IMR-90 (cell line): ENCODE measurements at regions not wholly inside any gene's neighbourhood (a gene's known extent, or its start where the extent isn't known, plus 50 kb on each side); places are given as distances from the start of the nearest gene placed in this dataset.

Source experiments
- ATAC-seq: fragments of 200-7000 bp; cut with Tn5 transposase; 2 replicates; pipeline ENCODE4 v1.9.1; 2020; ENCODE audit warnings: low read depth, mild to moderate bottlenecking, moderate library complexity
- BruUV-seq: library from RNA; stranded (reverse); fragments of 400-500 nt; replicated peaks from 2 replicates; lab custom pipeline; 2021; lab: Mats Ljungman, UMichigan
- CTCF ChIA-PET: fragments of 300-600 bp; formaldehyde crosslinking; extraction: SDS; loops from one replicate; lab custom pipeline; 2021; ENCODE audit warnings: antibody characterized with exemption; lab: Yijun Ruan, JAX
- POLR2A ChIA-PET: fragments of 300-600 bp; sonication (Branson Sonifier 250); formaldehyde crosslinking; loops from one replicate; lab custom pipeline; 2022; ENCODE audit warnings: antibody characterized with exemption; ENCODE audit not compliant: unreplicated experiment; lab: Charles Lee
- DNase-seq: peaks from one replicate; pipeline ENCODE4 v3.0.0; 2013
- H2AFZ ChIP-seq: replicated peaks from 2 replicates; pipeline ENCODE3; 2013; ENCODE audit warnings: low read length, mild to moderate bottlenecking; ENCODE audit not compliant: poor library complexity
- H2AK5ac ChIP-seq: 2 replicates; pipeline ENCODE4 v1.6.1; 2013; ENCODE audit warnings: low read depth, low read length, inconsistent platforms
- H2AK9ac ChIP-seq: replicated peaks from 2 replicates; pipeline ENCODE3; 2013; ENCODE audit warnings: mild to moderate bottlenecking, low read depth, low read length, moderate library complexity; ENCODE audit not compliant: poor library complexity
- H2BK120ac ChIP-seq: 2 replicates; pipeline ENCODE4 v1.6.1; 2013; ENCODE audit warnings: low read depth, low read length, inconsistent platforms
- H2BK15ac ChIP-seq: 3 replicates; pipeline ENCODE4 v1.6.1; 2013; ENCODE audit warnings: low read depth, low read length, inconsistent platforms
- H2BK20ac ChIP-seq: 2 replicates; pipeline ENCODE4 v1.6.1; 2013; ENCODE audit warnings: low read depth, mild to moderate bottlenecking, inconsistent platforms, low read length, moderate library complexity
- H2BK5ac ChIP-seq: 2 replicates; pipeline ENCODE4 v1.6.1; 2013; ENCODE audit warnings: mild to moderate bottlenecking, low read depth, low read length, inconsistent platforms; ENCODE audit not compliant: poor library complexity, severe bottlenecking
- H3K14ac ChIP-seq: replicated peaks from 2 replicates; pipeline ENCODE4 v1.6.1; 2013; ENCODE audit warnings: low read depth, low read length, inconsistent platforms
- H3K18ac ChIP-seq: 2 replicates; pipeline ENCODE4 v1.6.1; 2013; ENCODE audit warnings: low read depth, low read length, control low read depth
- H3K23ac ChIP-seq: 2 replicates; pipeline ENCODE4 v1.6.1; 2013; ENCODE audit warnings: low read depth, low read length, inconsistent platforms
- H3K27ac ChIP-seq: 2 replicates; pipeline ENCODE4 v1.5.1; 2013; ENCODE audit warnings: mild to moderate bottlenecking, control low read depth, low read length; ENCODE audit not compliant: insufficient read depth
- H3K27me3 ChIP-seq: 2 replicates; pipeline ENCODE4 v1.6.1; 2013; ENCODE audit warnings: low read length; ENCODE audit not compliant: control insufficient read depth, insufficient read depth
- H3K36me3 ChIP-seq: 2 replicates; pipeline ENCODE4 v1.6.1; 2013; ENCODE audit warnings: low read length, mixed read lengths; ENCODE audit not compliant: control insufficient read depth, insufficient read depth
- H3K4ac ChIP-seq: 2 replicates; pipeline ENCODE4 v1.6.1; 2013; ENCODE audit warnings: low read depth, low read length, inconsistent platforms
- H3K4me1 ChIP-seq: 2 replicates; pipeline ENCODE4 v1.6.1; 2013; ENCODE audit warnings: low read length, mixed read lengths; ENCODE audit not compliant: control insufficient read depth, insufficient read depth
- H3K4me2 ChIP-seq: 2 replicates; pipeline ENCODE4 v1.6.1; 2013; ENCODE audit warnings: low read depth, mild to moderate bottlenecking, control low read depth, low read length, moderate library complexity
- H3K4me3 ChIP-seq: 2 replicates; pipeline ENCODE4 v1.5.1; 2013; ENCODE audit warnings: low read depth, mild to moderate bottlenecking, control low read depth, low read length, moderate library complexity; ENCODE audit not compliant: insufficient read depth
- H3K56ac ChIP-seq: 2 replicates; pipeline ENCODE4 v1.6.1; 2013; ENCODE audit warnings: low read length, inconsistent platforms; ENCODE audit not compliant: insufficient read depth; ENCODE audit errors: extremely low read depth
- H3K79me1 ChIP-seq, 2 experiments: 2 replicates each; pipeline ENCODE4 v1.6.1; 2013; ENCODE audit warnings: low read length in 2 of 2, inconsistent platforms in 1 of 2, low read depth in 1 of 2
- H3K9ac ChIP-seq: 2 replicates; pipeline ENCODE4 v1.6.1; 2013; ENCODE audit warnings: low read depth, low read length, control low read depth
- H3K9me1 ChIP-seq: 2 replicates; pipeline ENCODE4 v1.6.1; 2013; ENCODE audit warnings: low read length, inconsistent platforms; ENCODE audit not compliant: insufficient read depth
- H3K9me3 ChIP-seq: 2 replicates; pipeline ENCODE4 v1.6.1; 2013; ENCODE audit warnings: low read length; ENCODE audit not compliant: control insufficient read depth, insufficient read depth
- H4K20me1 ChIP-seq: 2 replicates; pipeline ENCODE4 v1.6.1; 2013; ENCODE audit warnings: low read length, inconsistent platforms; ENCODE audit not compliant: insufficient read depth
- H4K5ac ChIP-seq: 2 replicates; pipeline ENCODE4 v1.6.1; 2013; ENCODE audit warnings: mild to moderate bottlenecking, low read depth, low read length, control low read depth
- H4K8ac ChIP-seq, 2 experiments: 2 replicates each; pipeline ENCODE4 v1.6.1; 2013; ENCODE audit warnings: low read depth in 2 of 2, low read length in 2 of 2, control low read depth in 1 of 2, inconsistent platforms in 1 of 2
- H4K91ac ChIP-seq: 2 replicates; pipeline ENCODE4 v1.6.1; 2013; ENCODE audit warnings: low read depth, low read length, inconsistent platforms; ENCODE audit not compliant: insufficient read depth
- CEBPB ChIP-seq: IDR thresholded peaks from 2 replicates; pipeline ENCODE4 v1.6.1; 2012; ENCODE audit warnings: low read depth, low read length, improper control_type of control experiment
- FOS ChIP-seq: fragments of 150-350 bp; IDR thresholded peaks from 2 replicates; pipeline ENCODE4 v1.6.1; 2016; ENCODE audit warnings: low read depth, low read length
- MAFK ChIP-seq: IDR thresholded peaks from 2 replicates; pipeline ENCODE4 v1.6.1; 2012; ENCODE audit warnings: low read depth, low read length, improper control_type of control experiment
- MAZ ChIP-seq: IDR thresholded peaks from 2 replicates; pipeline ENCODE4 v1.6.1; 2012; ENCODE audit warnings: low read depth, mild to moderate bottlenecking, low read length, improper control_type of control experiment, moderate library complexity, borderline replicate concordance
- MXI1 ChIP-seq: IDR thresholded peaks from 2 replicates; pipeline ENCODE4 v1.6.1; 2012; ENCODE audit warnings: low read depth, mild to moderate bottlenecking, low read length, moderate library complexity, borderline replicate concordance
- POLR2A ChIP-seq: IDR thresholded peaks from 2 replicates; pipeline ENCODE4 v1.6.1; 2012; ENCODE audit warnings: mild to moderate bottlenecking, low read depth, low read length
- RCOR1 ChIP-seq: IDR thresholded peaks from 2 replicates; pipeline ENCODE4 v1.6.1; 2012; ENCODE audit warnings: mild to moderate bottlenecking, low read length, improper control_type of control experiment; ENCODE audit not compliant: insufficient replicate concordance
- WGBS, 2 experiments: methylation state at CpG; one replicate each; pipeline versions ENCODE4 v1.1.5 to v1.1.7; 2013; ENCODE audit warnings: missing lambda C conversion rate in 2 of 2; ENCODE audit not compliant: insufficient read length in 1 of 2; ENCODE audit errors: extremely low coverage in 2 of 2; 5-methylcytosine and 5-hydroxymethylcytosine counted together
- dilution Hi-C: fragments of 300-500 bp; cut with HindIII; formaldehyde crosslinking; loops from one replicate; pipeline ENCODE4 v1.14.3; 2018; ENCODE audit warnings: low sequenced_read_pairs; ENCODE audit not compliant: unreplicated experiment
- in situ Hi-C: fragments of 300-500 bp; cut with MboI; formaldehyde crosslinking; loops from 3 replicates; pipeline ENCODE4 v1.14.3; 2019; ENCODE audit warnings: low sequenced_read_pairs, inconsistent platforms, mixed read lengths
- intact Hi-C: fragments of 100-400 bp; cut with micrococcal nuclease; formaldehyde crosslinking; loops from 2 replicates; pipeline ENCODE4 v1.10.0; 2022
- TF ChIP-seq, protein P1 (sequence below): conservative IDR thresholded peaks from 2 replicates; pipeline ENCODE4 v1.5.1; 2012; ENCODE audit warnings: mild to moderate bottlenecking, low read depth, low read length, improper control_type of control experiment

DNA sequence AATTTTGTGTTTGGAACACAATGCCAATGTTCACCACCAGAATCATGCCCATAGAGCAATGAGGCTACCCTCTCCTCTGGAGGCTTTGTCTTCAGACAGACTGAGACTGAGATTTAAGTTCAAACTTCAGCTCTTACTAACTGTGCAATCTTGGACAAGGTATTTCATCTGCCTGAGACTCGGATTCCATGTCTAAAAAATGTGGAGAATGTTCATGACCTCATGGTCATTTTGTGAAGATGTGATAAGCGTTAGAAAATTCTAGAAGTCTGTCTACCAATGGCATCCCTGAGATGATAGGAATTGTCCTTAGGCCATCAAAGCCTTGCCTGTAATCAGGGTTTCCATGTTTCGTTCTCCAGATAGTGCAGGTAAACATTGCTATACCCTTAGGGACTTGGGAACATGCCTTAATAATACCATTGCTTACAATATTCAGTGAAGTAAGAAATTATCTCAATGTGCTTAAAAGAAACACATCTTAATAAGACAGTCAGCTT lies 388.2 kb upstream of the MAF start:
- Histone ChIP-seq H3K36me3 (no peaks in the 10 kb centered on the region), H4K8ac (no peak overlapping the region), H4K5ac (no peak overlapping the region), H3K23ac (no peak overlapping the region), H4K20me1 (no peaks in the 10 kb centered on the region), H4K91ac (no peak overlapping the region), H3K79me1 (no peaks in the 10 kb centered on the region), H3K4me2 (no peak overlapping the region), H3K9me1 (no peaks in the 10 kb centered on the region), H2BK120ac (no peak overlapping the region), H2AFZ (no peak overlapping the region), H3K4me3 (no peak overlapping the region), H3K4ac (no peak overlapping the region), H3K14ac (no peak overlapping the region), H2AK9ac (no peak overlapping the region), H3K18ac (no peak overlapping the region), H2AK5ac (no peak overlapping the region), H3K56ac (no peak overlapping the region), H2BK5ac (no peak overlapping the region), H3K27ac (no peak overlapping the region), H3K4me1 (no peaks in the 10 kb centered on the region), H3K9ac (no peak overlapping the region), H3K27me3 (no peaks in the 10 kb centered on the region), H2BK20ac (no peak overlapping the region), H3K9me3 (peaks cover 2% of the 10 kb centered on the region; the same call in 1 of the 2 replicates), H2BK15ac (no peak overlapping the region)
- intact Hi-C loops: no loop called here
- WGBS, 2 experiments: no CpG with 5 or more reads among the region's 3 CpGs
- in situ Hi-C loops: no loop called here
- ATAC-seq: no peak
- POLR2A ChIA-PET: no interaction called here
- dilution Hi-C loops: no loop called here
- TF ChIP-seq RCOR1 (no peak), CEBPB (no peak), MAFK (no peak), FOS (no peak), MXI1 (no peak), POLR2A (no peak), MAZ (no peak)
- TF ChIP-seq, protein P1, sequence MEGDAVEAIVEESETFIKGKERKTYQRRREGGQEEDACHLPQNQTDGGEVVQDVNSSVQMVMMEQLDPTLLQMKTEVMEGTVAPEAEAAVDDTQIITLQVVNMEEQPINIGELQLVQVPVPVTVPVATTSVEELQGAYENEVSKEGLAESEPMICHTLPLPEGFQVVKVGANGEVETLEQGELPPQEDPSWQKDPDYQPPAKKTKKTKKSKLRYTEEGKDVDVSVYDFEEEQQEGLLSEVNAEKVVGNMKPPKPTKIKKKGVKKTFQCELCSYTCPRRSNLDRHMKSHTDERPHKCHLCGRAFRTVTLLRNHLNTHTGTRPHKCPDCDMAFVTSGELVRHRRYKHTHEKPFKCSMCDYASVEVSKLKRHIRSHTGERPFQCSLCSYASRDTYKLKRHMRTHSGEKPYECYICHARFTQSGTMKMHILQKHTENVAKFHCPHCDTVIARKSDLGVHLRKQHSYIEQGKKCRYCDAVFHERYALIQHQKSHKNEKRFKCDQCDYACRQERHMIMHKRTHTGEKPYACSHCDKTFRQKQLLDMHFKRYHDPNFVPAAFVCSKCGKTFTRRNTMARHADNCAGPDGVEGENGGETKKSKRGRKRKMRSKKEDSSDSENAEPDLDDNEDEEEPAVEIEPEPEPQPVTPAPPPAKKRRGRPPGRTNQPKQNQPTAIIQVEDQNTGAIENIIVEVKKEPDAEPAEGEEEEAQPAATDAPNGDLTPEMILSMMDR: no peak
- DNase-seq: no peak
- CTCF ChIA-PET: no interaction called here
- BruUV-seq: no TSS peak
